H9 (cell line): ENCODE measurements at regions not wholly inside any gene's neighbourhood (a gene's known extent, or its start where the extent isn't known, plus 50 kb on each side); places are given as distances from the start of the nearest gene placed in this dataset.

ENCODE experiments used
- DNase-seq: peaks from one replicate; pipeline ENCODE4 v3.0.0-alpha.2; 2017
- H2AFZ ChIP-seq: one replicate; pipeline ENCODE4 v1.6.1; 2013; ENCODE audit warnings: mild to moderate bottlenecking, low read length, control low read depth, moderate library complexity
- H2AK5ac ChIP-seq: 2 replicates; pipeline ENCODE4 v1.6.1; 2013; ENCODE audit warnings: low read length, control low read depth, mixed read lengths; ENCODE audit not compliant: insufficient read length
- H2BK120ac ChIP-seq: one replicate; pipeline ENCODE4 v1.6.1; 2013; ENCODE audit warnings: low read depth, mild to moderate bottlenecking, low read length, control low read depth, inconsistent platforms; ENCODE audit not compliant: poor library complexity, severe bottlenecking
- H2BK12ac ChIP-seq: 2 replicates; pipeline ENCODE4 v1.6.1; 2013; ENCODE audit warnings: low read length, control low read depth, mixed read lengths, low read depth; ENCODE audit not compliant: insufficient read length
- H2BK15ac ChIP-seq: 2 replicates; pipeline ENCODE4 v1.6.1; 2013; ENCODE audit warnings: low read depth, low read length, control low read depth
- H2BK20ac ChIP-seq: one replicate; pipeline ENCODE4 v1.6.1; 2013; ENCODE audit warnings: low read depth, mild to moderate bottlenecking, low read length, control low read depth, inconsistent platforms; ENCODE audit not compliant: poor library complexity, severe bottlenecking
- H2BK5ac ChIP-seq: 2 replicates; pipeline ENCODE4 v1.6.1; 2013; ENCODE audit warnings: low read length, control low read depth, mixed read lengths; ENCODE audit not compliant: insufficient read length
- H3K14ac ChIP-seq: 2 replicates; pipeline ENCODE4 v1.6.1; 2013; ENCODE audit warnings: low read length, control low read depth; ENCODE audit not compliant: insufficient read depth
- H3K18ac ChIP-seq: 2 replicates; pipeline ENCODE4 v1.6.1; 2013; ENCODE audit warnings: low read depth, mild to moderate bottlenecking, mixed read lengths, low read length, control low read depth; ENCODE audit not compliant: insufficient read length
- H3K23ac ChIP-seq: 2 replicates; pipeline ENCODE4 v1.6.1; 2013; ENCODE audit warnings: low read length, control low read depth, mixed read lengths, low read depth; ENCODE audit not compliant: insufficient read length
- H3K23me2 ChIP-seq: 2 replicates; pipeline ENCODE4 v1.6.1; 2013; ENCODE audit warnings: low read depth, mild to moderate bottlenecking, mixed read lengths, low read length, control low read depth; ENCODE audit not compliant: insufficient read length, poor library complexity, severe bottlenecking
- H3K27ac ChIP-seq: 2 replicates; pipeline ENCODE4 v1.5.1; 2013; ENCODE audit warnings: low read length, control low read depth, mixed read lengths, low read depth; ENCODE audit not compliant: insufficient read length
- H3K27me3 ChIP-seq: 2 replicates; pipeline ENCODE4 v1.6.1; 2013; ENCODE audit warnings: low read length, control low read depth, inconsistent platforms; ENCODE audit not compliant: insufficient read depth
- H3K4ac ChIP-seq: 2 replicates; pipeline ENCODE4 v1.6.1; 2013; ENCODE audit warnings: low read depth, mild to moderate bottlenecking, control low read depth, inconsistent platforms, low read length, moderate library complexity
- H3K4me1 ChIP-seq: 2 replicates; pipeline ENCODE4 v1.6.1; 2013; ENCODE audit warnings: low read length, control low read depth, inconsistent platforms; ENCODE audit not compliant: insufficient read depth
- H3K4me2 ChIP-seq: 2 replicates; pipeline ENCODE4 v1.6.1; 2013; ENCODE audit warnings: low read length, control low read depth, mixed read lengths; ENCODE audit not compliant: insufficient read length, insufficient read depth
- H3K56ac ChIP-seq: 2 replicates; pipeline ENCODE4 v1.6.1; 2013; ENCODE audit warnings: low read depth, mild to moderate bottlenecking, mixed read lengths, low read length, control low read depth; ENCODE audit not compliant: insufficient read length
- H3K79me1 ChIP-seq: 2 replicates; pipeline ENCODE4 v1.6.1; 2013; ENCODE audit warnings: low read depth, mild to moderate bottlenecking, moderate library complexity, low read length, control low read depth, inconsistent platforms; ENCODE audit not compliant: insufficient read depth, poor library complexity, severe bottlenecking
- H3K79me2 ChIP-seq: 2 replicates; pipeline ENCODE4 v1.6.1; 2013; ENCODE audit warnings: low read length, control low read depth, inconsistent platforms; ENCODE audit not compliant: insufficient read depth
- H3K9ac ChIP-seq: 2 replicates; pipeline ENCODE4 v1.6.1; 2013; ENCODE audit warnings: low read length, control low read depth, mixed read lengths; ENCODE audit not compliant: insufficient read length; ENCODE audit errors: extremely low read depth
- H3K9me3 ChIP-seq: one replicate; pipeline ENCODE4 v1.6.1; 2013; ENCODE audit warnings: low read depth, low read length, inconsistent platforms; ENCODE audit not compliant: control insufficient read depth
- H3T11ph ChIP-seq: one replicate; pipeline ENCODE4 v1.6.1; 2013; ENCODE audit warnings: mild to moderate bottlenecking, low read length, control low read depth, inconsistent platforms
- H4K20me1 ChIP-seq: one replicate; pipeline ENCODE4 v1.6.1; 2013; ENCODE audit not compliant: control insufficient read depth, insufficient read length, insufficient read depth
- H4K5ac ChIP-seq: 2 replicates; pipeline ENCODE4 v1.6.1; 2013; ENCODE audit warnings: low read depth, mild to moderate bottlenecking, mixed read lengths, low read length, control low read depth; ENCODE audit not compliant: insufficient read length
- H4K8ac ChIP-seq: replicated peaks from 2 replicates; pipeline ENCODE4 v1.6.1; 2013; ENCODE audit warnings: low read length, control low read depth, mixed read lengths, low read depth; ENCODE audit not compliant: insufficient read length
- H4K91ac ChIP-seq: 2 replicates; pipeline ENCODE4 v1.6.1; 2013; ENCODE audit warnings: low read depth, mild to moderate bottlenecking, moderate library complexity, mixed read lengths, low read length, control low read depth; ENCODE audit not compliant: insufficient read length
- H3K27ac Mint-ChIP-seq, 3 experiments: 2 replicates in 2 of 3; 3 replicates in 1 of 3; pipeline ENCODE4 v1.8.0; 2020 to 2021; ENCODE audit warnings: mixed read lengths in 3 of 3, mild to moderate bottlenecking in 1 of 3, moderate library complexity in 1 of 3
- H3K27me3 Mint-ChIP-seq: 2 replicates; pipeline ENCODE4 v1.8.0; 2021; ENCODE audit warnings: low read depth, mild to moderate bottlenecking, moderate library complexity, mixed read lengths
- H3K36me3 Mint-ChIP-seq, 3 experiments: 2 replicates in 2 of 3; 3 replicates in 1 of 3; pipeline ENCODE4 v1.8.0; 2020 to 2021; ENCODE audit warnings: low read depth in 3 of 3, mixed read lengths in 3 of 3; ENCODE audit not compliant: insufficient read depth in 1 of 3
- H3K4me1 Mint-ChIP-seq, 2 experiments: 2 replicates each; pipeline ENCODE4 v1.8.0; 2020; ENCODE audit warnings: mixed read lengths in 2 of 2
- H3K4me3 Mint-ChIP-seq, 2 experiments: 2 replicates in 1 of 2; 3 replicates in 1 of 2; pipeline ENCODE4 v1.8.0; 2020 to 2021; ENCODE audit warnings: mild to moderate bottlenecking in 2 of 2, mixed read lengths in 2 of 2, moderate library complexity in 1 of 2
- H3K9me3 Mint-ChIP-seq, 2 experiments: 2 replicates in 1 of 2; 3 replicates in 1 of 2; pipeline ENCODE4 v1.8.0; 2020; ENCODE audit warnings: mild to moderate bottlenecking in 2 of 2, mixed read lengths in 2 of 2, moderate library complexity in 1 of 2
- CTCF ChIP-seq: fragments of 200-600 bp; sonication (generic); conservative IDR thresholded peaks from 3 replicates; pipeline ENCODE4 v1.8.0; 2021; ENCODE audit warnings: antibody characterized with exemption, mild to moderate bottlenecking
- WGBS: extraction: QIAGEN DNeasy Blood & Tissue Kit; methylation state at CpG from one replicate; pipeline ENCODE4 v1.1.7; 2013; ENCODE audit warnings: missing lambda C conversion rate, low lambda C conversion rate, mixed read lengths; ENCODE audit not compliant: insufficient read length; ENCODE audit errors: extremely low coverage; 5-methylcytosine and 5-hydroxymethylcytosine counted together

- Mint-ChIP-seq H3K4me1 (peaks cover 11 to 19% of the 10 kb centered on the region in 2 experiments), H3K9me3 (peaks cover 4 to 5% of the 10 kb centered on the region in 2 experiments; a peak in 4 of 5 replicates), H3K27ac (no peak overlapping the region), H3K36me3 (no peaks in the 10 kb centered on the region; a peak in 1 of 7 replicates), H3K27me3 (peaks cover 1% of the 10 kb centered on the region; the same call in 1 of the 2 replicates), H3K4me3 (no peak overlapping the region)
- Histone ChIP-seq H2BK12ac (no peak overlapping the region), H2AFZ (no peak overlapping the region), H3K79me1 (no peaks in the 10 kb centered on the region), H3K23ac (no peak overlapping the region), H3K79me2 (no peaks in the 10 kb centered on the region), H3K27me3 (no peaks in the 10 kb centered on the region), H4K20me1 (no peaks in the 10 kb centered on the region), H4K91ac (no peak overlapping the region), H3K4me1 (no peaks in the 10 kb centered on the region; the same call in 1 of the 2 replicates), H3T11ph (no peak overlapping the region), H2BK120ac (no peak overlapping the region), H2AK5ac (no peak overlapping the region), H4K8ac (no peak overlapping the region), H3K14ac (no peak overlapping the region), H3K56ac (no peak overlapping the region), H3K4ac (no peak overlapping the region), H3K4me2 (no peak overlapping the region), H3K18ac (no peak overlapping the region), H2BK20ac (no peak overlapping the region), H4K5ac (no peak overlapping the region), H3K27ac (no peak overlapping the region), H3K9me3 (no peaks in the 10 kb centered on the region), H3K23me2 (no peaks in the 10 kb centered on the region), H2BK5ac (no peak overlapping the region), H3K9ac (no peak overlapping the region), H2BK15ac (no peak overlapping the region)
- no peak for DNase-seq
- no peak for TF ChIP-seq CTCF
- WGBS, result no CpG with 5 or more reads among the region's 2 CpGs
Measured at GRCh38 chr1:177464686-177465085, 293.9 kb downstream of the BRINP2 start.
